Adrenal gland (tissue), 5 donors: ENCODE measurements at regions not wholly inside any gene's neighbourhood (a gene's known extent, or its start where the extent isn't known, plus 50 kb on each side); places are given as distances from the start of the nearest gene placed in this dataset.
"Not testable (repeated sequence)": the region's sequence is repeated elsewhere in the genome, so short reads cannot be mapped to it uniquely, and the experiment has no call there.

Experiments used
- POLR2A ChIP-seq, 2 donors: fragments of 450-650 bp; IDR thresholded peaks; one replicate each; pipeline ENCODE4 v1.6.1; 2017; ENCODE audit warnings: antibody characterized with exemption in 2 of 2, mild to moderate bottlenecking in 2 of 2, moderate library complexity in 1 of 2
- TF ChIP-seq, protein P1 (sequence below), 6 experiments: fragments of 450-650 bp in 4 of 6; fragments of 200-600 bp in 2 of 6; sonication (generic) in 1 of 6; IDR thresholded peaks; 1 replicate in 5 of 6; 2 replicates in 1 of 6; pipeline versions ENCODE4 v1.5.1 to v1.8.0; 2016 to 2021; ENCODE audit warnings: antibody characterized with exemption in 6 of 6, mild to moderate bottlenecking in 2 of 6, moderate library complexity in 1 of 6
- donor health status: DM: no; HTN: no; CAD: no.

DNA sequence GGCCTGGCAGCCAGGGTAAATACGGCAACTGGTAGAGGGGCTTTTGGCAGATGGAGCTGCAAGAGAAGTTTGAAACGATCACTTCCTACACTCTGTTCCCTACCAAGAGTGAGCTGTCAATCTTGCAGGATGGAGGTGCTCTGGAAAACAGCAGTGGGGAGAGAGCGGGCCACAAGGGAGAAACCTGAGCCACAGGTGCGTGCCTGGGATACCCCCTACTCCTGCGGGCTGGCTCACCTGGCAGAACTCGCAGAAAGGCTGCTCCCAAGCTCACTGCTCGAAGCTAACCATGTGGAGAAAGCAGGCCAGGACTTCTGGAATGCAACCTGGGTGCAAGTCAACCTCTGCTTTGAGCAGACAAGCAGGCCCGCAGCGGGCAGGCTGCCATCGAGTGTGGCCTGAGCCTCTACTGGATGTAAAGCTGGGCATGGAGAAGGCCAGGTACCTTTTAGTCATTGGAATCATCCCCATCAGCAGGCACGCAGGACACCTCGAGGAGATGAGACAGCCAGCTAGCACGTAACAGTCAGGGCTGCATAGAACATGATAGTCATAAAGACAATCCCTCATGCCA lies 256.8 kb downstream of the BCL2L11 start:
- TF ChIP-seq, protein P1, sequence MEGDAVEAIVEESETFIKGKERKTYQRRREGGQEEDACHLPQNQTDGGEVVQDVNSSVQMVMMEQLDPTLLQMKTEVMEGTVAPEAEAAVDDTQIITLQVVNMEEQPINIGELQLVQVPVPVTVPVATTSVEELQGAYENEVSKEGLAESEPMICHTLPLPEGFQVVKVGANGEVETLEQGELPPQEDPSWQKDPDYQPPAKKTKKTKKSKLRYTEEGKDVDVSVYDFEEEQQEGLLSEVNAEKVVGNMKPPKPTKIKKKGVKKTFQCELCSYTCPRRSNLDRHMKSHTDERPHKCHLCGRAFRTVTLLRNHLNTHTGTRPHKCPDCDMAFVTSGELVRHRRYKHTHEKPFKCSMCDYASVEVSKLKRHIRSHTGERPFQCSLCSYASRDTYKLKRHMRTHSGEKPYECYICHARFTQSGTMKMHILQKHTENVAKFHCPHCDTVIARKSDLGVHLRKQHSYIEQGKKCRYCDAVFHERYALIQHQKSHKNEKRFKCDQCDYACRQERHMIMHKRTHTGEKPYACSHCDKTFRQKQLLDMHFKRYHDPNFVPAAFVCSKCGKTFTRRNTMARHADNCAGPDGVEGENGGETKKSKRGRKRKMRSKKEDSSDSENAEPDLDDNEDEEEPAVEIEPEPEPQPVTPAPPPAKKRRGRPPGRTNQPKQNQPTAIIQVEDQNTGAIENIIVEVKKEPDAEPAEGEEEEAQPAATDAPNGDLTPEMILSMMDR (IDR thresholded peaks at IDR 0.05), result not testable (repeated sequence)
- TF ChIP-seq POLR2A (IDR thresholded peaks at IDR 0.05), result not testable (repeated sequence)
